GM19025 (cell line): ENCODE measurements at regions not wholly inside any gene's neighbourhood (a gene's known extent, or its start where the extent isn't known, plus 50 kb on each side); places are given as distances from the start of the nearest gene placed in this dataset.

ENCODE experiments used
- ATAC-seq: cut with Tn5 transposase; IDR thresholded peaks from one replicate; pipeline ENCODE4 v1.9.1; 2021; ENCODE audit warnings: mild to moderate bottlenecking, low read depth, moderate library complexity; ENCODE audit not compliant: unreplicated experiment

DNA sequence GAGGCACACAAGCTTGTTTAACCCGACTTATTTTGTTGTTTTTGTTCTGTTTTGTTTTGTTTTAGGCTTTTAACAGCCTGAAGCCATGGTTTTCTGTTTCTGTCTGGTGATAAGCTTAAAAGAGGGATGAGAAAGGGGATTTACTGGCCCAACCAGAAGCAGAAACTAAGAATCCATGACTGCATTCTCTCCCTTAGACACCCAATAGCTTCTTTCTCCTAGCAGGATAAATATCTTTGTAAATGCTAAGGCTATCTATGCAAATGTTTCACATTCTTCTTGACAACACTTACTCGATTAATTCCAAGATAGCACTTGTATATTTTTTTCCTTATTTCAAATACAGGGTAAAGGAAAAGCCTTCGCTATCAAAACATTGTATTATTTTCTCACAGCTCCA is 53.7 kb upstream of the SMAD1 start:
- ATAC-seq: no peak

DNA sequence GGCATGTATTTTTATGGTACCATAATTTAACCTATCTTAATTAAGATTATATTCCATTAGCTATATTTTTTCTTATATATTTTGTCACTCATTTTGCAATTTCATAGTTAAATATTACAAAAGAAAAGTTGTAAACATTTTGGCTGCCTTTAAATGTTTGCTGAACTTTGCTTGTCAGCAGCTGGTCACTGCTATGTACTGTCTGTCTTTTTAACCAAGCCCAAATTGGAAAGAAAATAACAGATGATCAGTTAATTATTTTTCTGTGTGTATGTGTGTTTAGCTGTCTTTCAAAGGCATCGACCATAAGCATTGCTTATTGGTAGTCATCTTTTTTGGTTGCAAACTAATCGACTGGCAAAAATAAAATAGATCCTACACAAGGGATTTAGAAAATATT is 54.4 kb upstream of the SMAD1 start:
- ATAC-seq: no peak

DNA sequence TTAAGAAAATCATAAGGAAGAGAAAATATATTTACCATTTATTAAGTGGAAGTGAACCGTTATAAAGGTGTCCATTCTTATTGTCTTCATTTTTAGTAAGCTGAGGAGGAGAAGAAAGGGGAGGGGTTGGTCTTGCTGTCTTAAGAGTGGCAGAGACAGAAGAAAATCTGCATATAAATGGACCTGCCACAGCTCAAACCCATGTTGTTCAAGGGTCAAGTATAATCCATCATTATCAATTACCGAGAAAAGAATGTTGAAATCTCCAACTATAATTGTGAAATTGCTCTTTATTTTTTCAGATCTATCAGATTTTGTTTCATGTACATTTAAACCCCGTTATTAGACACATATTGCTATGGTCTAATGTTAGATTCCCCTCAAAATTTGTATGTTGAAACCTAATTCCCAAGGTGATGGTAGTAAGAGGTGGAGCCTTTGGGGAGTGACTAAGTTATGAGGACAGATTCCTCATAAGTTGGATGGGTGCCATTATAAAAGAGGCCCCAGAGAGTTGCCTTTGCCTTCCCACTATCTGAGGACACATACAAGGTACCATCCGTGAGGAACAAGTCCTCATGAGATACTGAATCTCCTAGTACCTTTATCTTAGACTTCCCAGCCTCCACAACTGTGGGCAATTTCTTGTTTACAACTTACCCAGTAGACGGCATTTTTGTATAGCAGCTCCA is 58.5 kb upstream of the SMAD1 start:
- ATAC-seq: no peak

GRCh38 chr4:145420595-145421214 is 60.9 kb upstream of the SMAD1 start:
- no peak for ATAC-seq

DNA sequence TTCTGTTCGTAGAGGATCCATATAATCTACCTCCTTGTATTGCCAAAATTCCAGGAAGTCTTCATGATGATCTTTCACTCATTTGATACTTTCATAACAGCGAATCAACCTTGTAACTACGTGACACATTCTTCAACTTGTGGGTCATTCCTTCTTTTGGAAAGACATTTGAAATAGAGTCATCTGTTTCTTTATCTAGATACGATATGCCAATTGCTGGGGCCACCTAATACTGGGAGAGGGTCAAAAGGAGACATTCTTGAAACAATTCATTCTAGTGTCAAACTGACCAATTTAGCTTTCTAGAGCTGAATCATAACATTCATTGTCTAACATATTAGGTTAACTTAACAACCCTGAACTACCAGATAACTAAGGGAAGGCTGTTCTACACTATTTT is 62.9 kb upstream of the SMAD1 start:
- no peak for ATAC-seq

DNA sequence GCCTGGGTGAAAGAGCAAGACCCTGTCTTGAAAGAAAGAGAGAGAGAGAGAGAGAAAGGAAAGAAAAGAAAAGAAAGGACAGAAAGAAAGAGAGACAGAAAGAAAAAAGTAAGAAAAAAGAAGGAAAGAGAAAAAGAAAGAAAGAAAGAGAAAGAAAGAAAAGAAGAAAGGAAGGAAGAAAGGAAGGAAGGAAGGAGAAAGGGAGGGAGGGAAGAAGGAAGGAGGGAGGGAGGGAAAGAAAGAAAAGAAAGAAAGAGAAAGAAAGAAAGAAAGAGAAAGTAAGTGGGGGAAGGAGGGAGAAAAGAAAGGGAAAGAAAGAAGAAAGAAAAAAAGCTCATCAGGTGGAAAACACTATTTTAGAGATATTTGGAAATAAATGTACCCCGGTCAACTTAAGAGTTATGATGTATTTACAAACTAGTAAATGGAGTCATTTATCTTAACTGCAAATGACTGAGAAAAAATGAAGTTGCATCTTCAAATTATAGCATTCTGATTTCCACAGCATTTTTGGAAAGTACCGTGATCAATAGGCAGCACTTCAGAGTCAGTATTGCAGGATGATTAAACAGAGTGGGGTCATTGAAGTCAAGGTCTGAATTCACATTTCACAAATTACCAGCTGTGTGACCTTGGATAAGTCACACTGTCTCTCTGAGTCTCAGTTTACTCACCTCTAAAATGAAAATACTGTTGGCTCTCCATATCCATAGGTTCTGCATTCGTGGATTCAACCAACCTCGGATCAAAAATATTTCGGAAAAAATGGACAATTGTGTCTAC is 64.1 kb upstream of the SMAD1 start:
- ATAC-seq: no peak

GRCh38 chr4:145414841-145415240 is 66.8 kb upstream of the SMAD1 start:
- no peak for ATAC-seq

DNA sequence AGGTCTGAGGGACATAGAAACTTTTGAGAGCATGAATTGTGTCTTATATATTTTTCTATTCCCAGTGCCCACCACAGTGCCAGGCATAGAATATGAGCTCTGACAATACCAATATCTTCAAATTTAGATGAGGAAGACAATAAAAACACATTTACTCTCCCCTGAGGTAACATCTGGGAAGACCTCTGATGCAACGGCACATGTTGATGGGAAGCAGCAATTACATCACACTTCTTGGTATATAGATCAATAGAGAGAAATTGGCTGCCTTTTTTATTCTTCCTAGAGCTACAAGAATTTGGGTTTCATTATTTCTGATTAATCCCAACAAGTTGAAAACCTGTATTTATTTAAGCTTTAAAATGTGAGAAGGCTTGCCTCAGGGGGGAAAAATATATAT is 67.4 kb upstream of the SMAD1 start:
- ATAC-seq: no peak

DNA sequence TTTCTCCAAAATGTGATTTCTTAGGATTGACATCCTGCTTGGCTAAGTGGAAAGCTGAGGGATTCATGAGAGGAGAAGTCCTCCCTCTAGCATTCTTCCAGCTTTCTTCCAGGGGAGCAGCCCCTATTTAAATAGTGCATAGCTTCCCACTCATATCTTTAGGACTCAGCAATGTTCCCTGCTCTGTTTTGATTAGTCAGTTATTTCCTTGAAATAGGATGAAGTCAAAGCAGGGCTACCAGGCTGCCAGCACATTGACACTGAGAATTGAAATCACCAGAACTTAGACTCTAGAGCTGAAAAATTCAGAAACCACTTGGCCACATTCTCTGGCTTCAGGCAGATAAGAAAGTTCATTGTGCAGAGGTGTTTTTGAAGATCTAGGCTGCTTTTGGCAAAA is 74.7 kb upstream of the SMAD1 start:
- no peak for ATAC-seq

GRCh38 chr4:145404761-145405160 is 76.9 kb upstream of the SMAD1 start:
- ATAC-seq: no peak

GRCh38 chr4:145396581-145396980 is 85.1 kb upstream of the SMAD1 start:
- ATAC-seq: no peak

GRCh38 chr4:145390571-145390970 is 91.1 kb upstream of the SMAD1 start:
- no peak for ATAC-seq

DNA sequence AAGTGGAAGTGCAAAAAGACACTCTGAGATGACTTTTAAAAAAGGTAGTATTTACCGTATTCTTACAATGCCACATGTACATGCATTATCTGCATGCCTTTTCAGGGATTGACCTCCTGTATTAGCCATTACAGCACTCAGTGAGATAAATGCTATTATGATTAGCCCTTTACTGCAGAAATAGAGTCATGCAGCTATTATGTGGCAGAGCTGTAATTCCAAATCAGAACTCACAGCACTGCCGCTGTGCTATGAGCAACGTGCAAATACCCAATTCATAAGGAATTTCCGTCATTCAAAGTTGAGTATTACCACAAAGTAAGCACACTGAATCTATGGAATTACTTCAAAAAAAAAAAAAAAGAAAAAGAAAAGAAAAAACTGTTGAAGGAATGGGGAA is 92.1 kb upstream of the SMAD1 start:
- ATAC-seq: no peak

- ATAC-seq: no peak
Observed at GRCh38 chr4:145388043-145388442, 93.6 kb upstream of the SMAD1 start.

DNA sequence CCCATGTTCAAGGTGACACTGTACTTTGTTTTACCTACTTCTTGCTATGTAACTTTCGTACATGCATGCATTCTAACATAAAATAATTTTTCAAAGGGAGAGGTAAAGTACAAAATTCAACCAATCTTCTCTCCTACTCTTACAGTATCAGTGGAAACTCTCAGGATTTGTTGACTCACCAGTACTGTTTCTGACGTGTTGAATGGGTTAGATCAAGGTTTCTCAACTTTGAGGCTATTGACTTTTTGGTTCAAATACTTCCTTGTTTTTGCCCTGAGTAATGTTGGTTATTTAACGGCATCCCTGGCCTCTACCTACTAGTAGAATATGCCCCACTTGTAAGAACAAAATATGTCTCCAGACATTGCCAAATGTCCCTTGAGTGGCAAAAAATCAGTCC is 94.6 kb upstream of the SMAD1 start:
- ATAC-seq: no peak

DNA sequence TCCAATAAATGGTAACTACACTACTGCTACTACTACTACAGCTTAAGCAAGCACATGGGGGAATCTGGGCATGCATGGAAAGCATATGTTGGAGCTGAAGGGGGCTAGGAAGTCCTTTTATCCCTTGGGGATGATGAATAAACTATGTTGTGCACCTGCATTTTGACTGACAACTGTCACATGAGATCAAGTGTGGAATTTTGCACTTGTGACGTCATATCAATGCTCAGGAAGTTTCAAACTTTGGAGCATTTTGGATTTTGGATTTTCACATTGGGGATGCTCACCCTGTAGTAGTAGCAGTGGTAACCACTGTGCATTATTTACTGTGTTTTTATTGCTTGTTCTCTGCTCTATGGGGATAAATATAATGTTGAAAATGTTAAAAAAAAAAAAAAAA is 100.5 kb upstream of the SMAD1 start:
- ATAC-seq: no peak

DNA sequence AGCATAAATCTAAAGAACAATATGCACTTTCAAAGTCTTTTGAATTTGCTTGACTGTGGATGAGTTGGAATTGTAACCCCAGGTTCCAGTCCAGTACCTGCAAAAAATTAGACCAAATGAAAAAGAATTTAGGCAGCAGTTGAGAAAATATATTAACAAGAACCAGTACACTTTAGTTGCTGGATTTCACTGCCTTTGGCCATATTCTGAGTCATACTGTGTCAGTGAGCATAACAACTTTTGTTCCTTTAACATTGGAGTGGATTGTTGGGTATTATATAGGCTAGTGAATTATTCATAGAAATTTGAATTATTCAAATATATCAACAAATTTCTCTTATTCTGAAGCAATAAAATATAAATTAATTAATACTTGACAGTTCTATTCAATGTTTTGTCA is 101.5 kb upstream of the SMAD1 start:
- no peak for ATAC-seq

DNA sequence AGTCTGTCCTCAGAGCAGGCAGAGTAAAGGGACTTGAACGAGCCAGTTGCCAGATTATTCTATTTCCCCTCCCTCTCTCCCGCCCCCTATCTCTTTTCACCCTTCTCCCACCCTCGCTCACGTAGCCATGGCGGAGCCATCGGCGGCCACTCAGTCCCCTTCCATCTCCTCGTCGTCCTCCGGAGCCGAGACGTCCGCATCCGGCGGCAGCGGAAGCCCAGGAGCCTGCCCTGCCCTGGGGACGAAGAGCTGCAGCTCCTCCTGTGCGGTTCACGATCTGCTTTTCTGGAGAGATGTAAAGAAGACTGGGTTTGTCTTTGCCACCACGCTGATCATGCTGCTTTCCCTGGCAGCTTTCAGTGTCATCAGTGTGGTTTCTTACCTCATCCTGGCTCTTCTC is 106.2 kb upstream of the SMAD1 start:
- no peak for ATAC-seq

- no peak for ATAC-seq
Observed at GRCh38 chr4:145352438-145353145, 129.1 kb upstream of the SMAD1 start.

- ATAC-seq: no peak
Observed at GRCh38 chr4:145351922-145352321, 129.7 kb upstream of the SMAD1 start.

GRCh38 chr4:145351162-145351561 is 130.5 kb upstream of the SMAD1 start:
- ATAC-seq: no peak
